IMR-90 (cell line): ENCODE measurements at regions not wholly inside any gene's neighbourhood (a gene's known extent, or its start where the extent isn't known, plus 50 kb on each side); places are given as distances from the start of the nearest gene placed in this dataset.

Source experiments
- ATAC-seq: fragments of 200-7000 bp; cut with Tn5 transposase; 2 replicates; pipeline ENCODE4 v1.9.1; 2020; ENCODE audit warnings: low read depth, mild to moderate bottlenecking, moderate library complexity
- BruUV-seq: library from RNA; stranded (reverse); fragments of 400-500 nt; replicated peaks from 2 replicates; lab custom pipeline; 2021; lab: Mats Ljungman, UMichigan
- CTCF ChIA-PET: fragments of 300-600 bp; formaldehyde crosslinking; extraction: SDS; loops from one replicate; lab custom pipeline; 2021; ENCODE audit warnings: antibody characterized with exemption; lab: Yijun Ruan, JAX
- POLR2A ChIA-PET: fragments of 300-600 bp; sonication (Branson Sonifier 250); formaldehyde crosslinking; loops from one replicate; lab custom pipeline; 2022; ENCODE audit warnings: antibody characterized with exemption; ENCODE audit not compliant: unreplicated experiment; lab: Charles Lee
- DNase-seq: peaks from one replicate; pipeline ENCODE4 v3.0.0; 2013
- H2AFZ ChIP-seq: replicated peaks from 2 replicates; pipeline ENCODE3; 2013; ENCODE audit warnings: low read length, mild to moderate bottlenecking; ENCODE audit not compliant: poor library complexity
- H2AK5ac ChIP-seq: 2 replicates; pipeline ENCODE4 v1.6.1; 2013; ENCODE audit warnings: low read depth, low read length, inconsistent platforms
- H2AK9ac ChIP-seq: replicated peaks from 2 replicates; pipeline ENCODE3; 2013; ENCODE audit warnings: mild to moderate bottlenecking, low read depth, low read length, moderate library complexity; ENCODE audit not compliant: poor library complexity
- H2BK120ac ChIP-seq: 2 replicates; pipeline ENCODE4 v1.6.1; 2013; ENCODE audit warnings: low read depth, low read length, inconsistent platforms
- H2BK15ac ChIP-seq: 3 replicates; pipeline ENCODE4 v1.6.1; 2013; ENCODE audit warnings: low read depth, low read length, inconsistent platforms
- H2BK20ac ChIP-seq: 2 replicates; pipeline ENCODE4 v1.6.1; 2013; ENCODE audit warnings: low read depth, mild to moderate bottlenecking, inconsistent platforms, low read length, moderate library complexity
- H2BK5ac ChIP-seq: 2 replicates; pipeline ENCODE4 v1.6.1; 2013; ENCODE audit warnings: mild to moderate bottlenecking, low read depth, low read length, inconsistent platforms; ENCODE audit not compliant: poor library complexity, severe bottlenecking
- H3K14ac ChIP-seq: replicated peaks from 2 replicates; pipeline ENCODE4 v1.6.1; 2013; ENCODE audit warnings: low read depth, low read length, inconsistent platforms
- H3K18ac ChIP-seq: 2 replicates; pipeline ENCODE4 v1.6.1; 2013; ENCODE audit warnings: low read depth, low read length, control low read depth
- H3K23ac ChIP-seq: 2 replicates; pipeline ENCODE4 v1.6.1; 2013; ENCODE audit warnings: low read depth, low read length, inconsistent platforms
- H3K27ac ChIP-seq: 2 replicates; pipeline ENCODE4 v1.5.1; 2013; ENCODE audit warnings: mild to moderate bottlenecking, control low read depth, low read length; ENCODE audit not compliant: insufficient read depth
- H3K27me3 ChIP-seq: 2 replicates; pipeline ENCODE4 v1.6.1; 2013; ENCODE audit warnings: low read length; ENCODE audit not compliant: control insufficient read depth, insufficient read depth
- H3K36me3 ChIP-seq: 2 replicates; pipeline ENCODE4 v1.6.1; 2013; ENCODE audit warnings: low read length, mixed read lengths; ENCODE audit not compliant: control insufficient read depth, insufficient read depth
- H3K4ac ChIP-seq: 2 replicates; pipeline ENCODE4 v1.6.1; 2013; ENCODE audit warnings: low read depth, low read length, inconsistent platforms
- H3K4me1 ChIP-seq: 2 replicates; pipeline ENCODE4 v1.6.1; 2013; ENCODE audit warnings: low read length, mixed read lengths; ENCODE audit not compliant: control insufficient read depth, insufficient read depth
- H3K4me2 ChIP-seq: 2 replicates; pipeline ENCODE4 v1.6.1; 2013; ENCODE audit warnings: low read depth, mild to moderate bottlenecking, control low read depth, low read length, moderate library complexity
- H3K4me3 ChIP-seq: 2 replicates; pipeline ENCODE4 v1.5.1; 2013; ENCODE audit warnings: low read depth, mild to moderate bottlenecking, control low read depth, low read length, moderate library complexity; ENCODE audit not compliant: insufficient read depth
- H3K56ac ChIP-seq: 2 replicates; pipeline ENCODE4 v1.6.1; 2013; ENCODE audit warnings: low read length, inconsistent platforms; ENCODE audit not compliant: insufficient read depth; ENCODE audit errors: extremely low read depth
- H3K79me1 ChIP-seq, 2 experiments: 2 replicates each; pipeline ENCODE4 v1.6.1; 2013; ENCODE audit warnings: low read length in 2 of 2, inconsistent platforms in 1 of 2, low read depth in 1 of 2
- H3K9ac ChIP-seq: 2 replicates; pipeline ENCODE4 v1.6.1; 2013; ENCODE audit warnings: low read depth, low read length, control low read depth
- H3K9me1 ChIP-seq: 2 replicates; pipeline ENCODE4 v1.6.1; 2013; ENCODE audit warnings: low read length, inconsistent platforms; ENCODE audit not compliant: insufficient read depth
- H3K9me3 ChIP-seq: 2 replicates; pipeline ENCODE4 v1.6.1; 2013; ENCODE audit warnings: low read length; ENCODE audit not compliant: control insufficient read depth, insufficient read depth
- H4K20me1 ChIP-seq: 2 replicates; pipeline ENCODE4 v1.6.1; 2013; ENCODE audit warnings: low read length, inconsistent platforms; ENCODE audit not compliant: insufficient read depth
- H4K5ac ChIP-seq: 2 replicates; pipeline ENCODE4 v1.6.1; 2013; ENCODE audit warnings: mild to moderate bottlenecking, low read depth, low read length, control low read depth
- H4K8ac ChIP-seq, 2 experiments: 2 replicates each; pipeline ENCODE4 v1.6.1; 2013; ENCODE audit warnings: low read depth in 2 of 2, low read length in 2 of 2, control low read depth in 1 of 2, inconsistent platforms in 1 of 2
- H4K91ac ChIP-seq: 2 replicates; pipeline ENCODE4 v1.6.1; 2013; ENCODE audit warnings: low read depth, low read length, inconsistent platforms; ENCODE audit not compliant: insufficient read depth
- BHLHE40 ChIP-seq: fragments of 150-350 bp; IDR thresholded peaks from 2 replicates; pipeline ENCODE4 v1.6.1; 2016; ENCODE audit warnings: mild to moderate bottlenecking, low read depth, low read length
- CHD1 ChIP-seq: IDR thresholded peaks from 2 replicates; pipeline ENCODE4 v1.6.1; 2012; ENCODE audit warnings: low read depth, low read length, improper control_type of control experiment
- CTCF ChIP-seq: conservative IDR thresholded peaks from 2 replicates; pipeline ENCODE4 v1.5.1; 2012; ENCODE audit warnings: mild to moderate bottlenecking, low read depth, low read length, improper control_type of control experiment
- FOS ChIP-seq: fragments of 150-350 bp; IDR thresholded peaks from 2 replicates; pipeline ENCODE4 v1.6.1; 2016; ENCODE audit warnings: low read depth, low read length
- MAFK ChIP-seq: IDR thresholded peaks from 2 replicates; pipeline ENCODE4 v1.6.1; 2012; ENCODE audit warnings: low read depth, low read length, improper control_type of control experiment
- MAZ ChIP-seq: IDR thresholded peaks from 2 replicates; pipeline ENCODE4 v1.6.1; 2012; ENCODE audit warnings: low read depth, mild to moderate bottlenecking, low read length, improper control_type of control experiment, moderate library complexity, borderline replicate concordance
- NFE2L2 ChIP-seq: fragments of 150-350 bp; IDR thresholded peaks from 2 replicates; pipeline ENCODE4 v1.6.1; 2016; ENCODE audit warnings: low read depth, mild to moderate bottlenecking, low read length
- RAD21 ChIP-seq: IDR thresholded peaks from 2 replicates; pipeline ENCODE4 v1.6.1; 2012; ENCODE audit warnings: low read length, improper control_type of control experiment
- RCOR1 ChIP-seq: IDR thresholded peaks from 2 replicates; pipeline ENCODE4 v1.6.1; 2012; ENCODE audit warnings: mild to moderate bottlenecking, low read length, improper control_type of control experiment; ENCODE audit not compliant: insufficient replicate concordance
- RFX5 ChIP-seq: IDR thresholded peaks from 2 replicates; pipeline ENCODE4 v1.8.0; 2012; ENCODE audit warnings: low read depth, mild to moderate bottlenecking, low read length, moderate library complexity
- SMC3 ChIP-seq: fragments of 150-350 bp; IDR thresholded peaks from 2 replicates; pipeline ENCODE4 v1.6.1; 2016; ENCODE audit warnings: low read depth, mild to moderate bottlenecking, antibody characterized with exemption, low read length, moderate library complexity
- USF2 ChIP-seq: fragments of 150-350 bp; IDR thresholded peaks from 2 replicates; pipeline ENCODE4 v1.6.1; 2017; ENCODE audit warnings: mild to moderate bottlenecking, antibody characterized with exemption, low read length, low read depth
- WGBS, 2 experiments: methylation state at CpG; one replicate each; pipeline versions ENCODE4 v1.1.5 to v1.1.7; 2013; ENCODE audit warnings: missing lambda C conversion rate in 2 of 2; ENCODE audit not compliant: insufficient read length in 1 of 2; ENCODE audit errors: extremely low coverage in 2 of 2; 5-methylcytosine and 5-hydroxymethylcytosine counted together
- dilution Hi-C: fragments of 300-500 bp; cut with HindIII; formaldehyde crosslinking; loops from one replicate; pipeline ENCODE4 v1.14.3; 2018; ENCODE audit warnings: low sequenced_read_pairs; ENCODE audit not compliant: unreplicated experiment
- in situ Hi-C: fragments of 300-500 bp; cut with MboI; formaldehyde crosslinking; loops from 3 replicates; pipeline ENCODE4 v1.14.3; 2019; ENCODE audit warnings: low sequenced_read_pairs, inconsistent platforms, mixed read lengths
- intact Hi-C: fragments of 100-400 bp; cut with micrococcal nuclease; formaldehyde crosslinking; loops from 2 replicates; pipeline ENCODE4 v1.10.0; 2022

- Histone ChIP-seq H2BK20ac (0 out of 2 replicates have a peak overlapping the region, but pooled peaks have one; percentile 20), H3K18ac (no peak overlapping the region), H4K5ac (no peak overlapping the region), H3K79me1 (no peaks in the 10 kb centered on the region), H2BK15ac (no peak overlapping the region), H3K23ac (no peak overlapping the region), H3K9ac (no peak overlapping the region), H3K27ac (no peak overlapping the region), H3K56ac (no peak overlapping the region), H3K4me3 (no peak overlapping the region), H4K20me1 (no peaks in the 10 kb centered on the region), H3K4me2 (no peak overlapping the region), H3K9me1 (0 out of 2 replicates have a peak, but pooled peaks cover 3% of the 10 kb centered on the region), H3K4ac (no peak overlapping the region), H4K8ac (no peak overlapping the region), H2AFZ (no peak overlapping the region), H2AK5ac (no peak overlapping the region), H3K14ac (no peak overlapping the region), H2BK5ac (no peak overlapping the region), H2AK9ac (no peak overlapping the region), H2BK120ac (no peak overlapping the region), H3K9me3 (no peaks in the 10 kb centered on the region), H3K4me1 (peaks cover 3% of the 10 kb centered on the region), H4K91ac (no peak overlapping the region), H3K27me3 (no peaks in the 10 kb centered on the region), H3K36me3 (no peaks in the 10 kb centered on the region)
- ChIA-PET CTCF (interaction anchor here (0.6 to 1.0 kb wide), 2 partner anchors 9 to 117 kb away, joined by 4 read pairs; no protein-coding TSS in a partner anchor), POLR2A (no interaction called here)
- TF ChIP-seq MAZ (no peak), RFX5 (no peak), RAD21 (no peak), RCOR1 (no peak), USF2 (no peak), BHLHE40 (no peak), FOS (no peak), NFE2L2 (no peak), CHD1 (no peak), MAFK (no peak), CTCF (no peak), SMC3 (no peak)
- dilution Hi-C loops (no loop called here), intact Hi-C loops (no loop called here), in situ Hi-C loops (no loop called here)
- no CpG with 5 or more reads among the region's 3 CpGs for WGBS, 2 experiments
- ATAC-seq = no peak
- BruUV-seq = no TSS peak
- no peak for DNase-seq
Measured at GRCh38 chr17:62887437-62887836, 78.6 kb upstream of the TANC2 start.
